ES-I3 (cell line): ENCODE measurements at regions not wholly inside any gene's neighbourhood (a gene's known extent, or its start where the extent isn't known, plus 50 kb on each side); places are given as distances from the start of the nearest gene placed in this dataset.

Source experiments
- H3K36me3 ChIP-seq: 2 replicates; pipeline ENCODE4 v1.6.1; 2013; ENCODE audit warnings: mild to moderate bottlenecking, low read length, control low read depth, moderate library complexity; ENCODE audit not compliant: insufficient read depth
- H3K4me1 ChIP-seq: 2 replicates; pipeline ENCODE4 v1.6.1; 2013; ENCODE audit warnings: mild to moderate bottlenecking, control low read depth, low read length; ENCODE audit not compliant: insufficient read depth
- H3K9ac ChIP-seq: 2 replicates; pipeline ENCODE4 v1.6.1; 2013; ENCODE audit warnings: low read depth, mild to moderate bottlenecking, low read length, moderate library complexity
- H3K9me3 ChIP-seq: 2 replicates; pipeline ENCODE4 v1.6.1; 2013; ENCODE audit warnings: mild to moderate bottlenecking, low read length, moderate library complexity; ENCODE audit not compliant: control insufficient read depth, insufficient read depth

GRCh38 chr6:6716998-6717763 lies 128.7 kb downstream of the LY86 start:
- Histone ChIP-seq H3K9ac (no peak overlapping the region), H3K4me1 (peaks cover 9% of the 10 kb centered on the region), H3K36me3 (no peaks in the 10 kb centered on the region), H3K9me3 (no peaks in the 10 kb centered on the region)

- Histone ChIP-seq H3K4me1 (peaks cover 4% of the 10 kb centered on the region; the same call in 1 of the 2 replicates), H3K9me3 (no peaks in the 10 kb centered on the region), H3K36me3 (no peaks in the 10 kb centered on the region), H3K9ac (no peak overlapping the region)
Observed at GRCh38 chr6:6717953-6718352, 129.4 kb downstream of the LY86 start.

DNA sequence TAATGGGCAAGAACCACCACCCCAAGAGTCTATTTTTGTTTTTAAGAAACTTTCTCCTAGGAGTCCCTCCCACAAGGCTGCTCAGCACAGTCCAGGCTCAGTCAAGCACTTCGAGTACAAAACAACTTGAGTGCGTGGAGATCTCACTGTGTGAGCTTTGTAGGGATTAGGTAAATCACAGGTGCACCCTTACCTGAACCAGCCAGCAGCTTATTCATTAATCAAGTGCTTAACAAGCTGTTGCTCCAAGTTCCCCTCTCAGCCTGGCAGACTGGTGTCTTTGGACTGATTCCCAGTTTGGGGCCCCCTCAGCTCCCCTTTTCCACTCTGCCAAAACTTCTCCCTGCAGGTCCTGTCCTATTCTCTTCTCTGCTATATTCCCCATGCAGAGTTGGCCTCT lies 133.1 kb downstream of the LY86 start:
- H3K9ac ChIP-seq = no peak overlapping the region
- H3K4me1 ChIP-seq = peaks cover 19% of the 10 kb centered on the region

DNA sequence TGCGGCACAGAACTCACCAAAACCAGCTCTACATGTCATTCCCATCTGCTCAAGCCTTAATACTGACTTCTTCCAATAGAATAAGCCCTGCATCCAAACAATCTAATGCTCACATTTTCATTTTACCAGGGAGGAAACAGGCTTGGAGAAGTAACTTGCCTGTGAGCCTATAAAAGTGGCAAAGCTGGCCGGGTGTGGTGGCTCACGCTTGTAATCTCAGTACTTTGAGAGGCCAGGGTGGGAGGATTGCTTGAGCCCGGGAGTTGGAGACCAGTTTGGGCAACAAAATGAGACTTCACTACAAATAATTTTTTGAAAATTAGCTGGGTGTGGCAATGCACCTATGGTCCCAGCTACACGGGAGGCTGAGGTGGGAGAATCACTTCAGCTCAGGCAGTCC lies 133.7 kb downstream of the LY86 start:
- Histone ChIP-seq H3K9ac (no peak overlapping the region), H3K9me3 (no peaks in the 10 kb centered on the region), H3K4me1 (peaks cover 19% of the 10 kb centered on the region), H3K36me3 (no peaks in the 10 kb centered on the region)

More for the DNA sequence above, 133.1 kb downstream of the LY86 start:
- H3K9me3 ChIP-seq = no peaks in the 10 kb centered on the region
- no peaks in the 10 kb centered on the region for H3K36me3 ChIP-seq

DNA sequence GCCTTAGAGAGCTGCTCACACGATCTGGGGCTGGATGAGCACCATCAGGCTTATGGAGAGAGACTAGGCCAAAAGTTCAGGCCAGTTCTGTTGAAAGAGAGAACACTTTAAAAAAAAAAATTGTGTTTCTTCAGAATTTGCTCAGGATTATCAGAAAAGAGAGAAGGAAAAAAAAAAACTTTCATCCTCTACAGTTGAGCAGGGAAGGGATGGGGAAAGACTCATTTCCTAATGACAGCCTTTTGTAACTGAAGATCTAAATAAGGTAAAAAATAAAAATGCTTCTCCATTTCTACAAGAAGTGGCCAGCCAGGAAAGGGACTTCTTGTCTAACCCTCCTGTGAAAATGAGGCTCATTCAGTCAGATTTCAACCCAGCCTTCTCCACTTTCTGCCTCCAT lies 134.8 kb downstream of the LY86 start:
- H3K9me3 ChIP-seq = no peaks in the 10 kb centered on the region
- no peaks in the 10 kb centered on the region for H3K36me3 ChIP-seq
- H3K4me1 ChIP-seq = peaks cover 25% of the 10 kb centered on the region
- no peak overlapping the region for H3K9ac ChIP-seq

DNA sequence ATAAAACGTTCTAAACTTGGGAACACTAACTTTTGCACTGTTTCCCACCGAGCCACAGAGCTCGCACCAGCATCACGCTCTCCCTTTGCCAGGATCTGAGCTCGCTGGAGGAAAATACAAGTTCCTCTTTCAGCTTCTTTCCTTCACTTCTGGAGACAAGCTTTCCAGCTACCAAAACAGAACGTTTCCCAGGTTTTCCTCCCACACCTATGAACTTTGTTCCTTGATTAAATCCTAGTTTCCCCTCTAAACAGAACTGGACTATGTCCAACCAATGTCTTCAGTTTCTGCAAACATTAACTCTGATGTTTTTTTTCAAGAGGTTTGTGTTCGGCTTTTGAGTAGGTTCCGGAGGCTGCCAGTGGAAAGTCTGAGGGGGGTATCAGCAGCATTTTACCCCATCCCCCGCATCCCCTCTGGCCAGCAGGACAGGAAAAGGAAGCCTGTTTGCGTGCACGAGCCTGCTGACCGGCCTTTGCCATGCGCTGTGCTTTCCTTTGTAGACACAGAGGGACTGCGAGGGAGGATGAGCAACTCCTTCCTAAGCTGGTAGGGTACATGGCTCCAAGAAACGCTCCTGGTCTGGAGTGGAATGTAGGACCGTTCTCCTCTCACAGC lies 135.5 kb downstream of the LY86 start:
- peak overlapping the region; percentile 2; the same call in 1 of the 2 replicates for H3K9ac ChIP-seq
- no peaks in the 10 kb centered on the region for H3K36me3 ChIP-seq
- peaks cover 29% of the 10 kb centered on the region for H3K4me1 ChIP-seq
- no peaks in the 10 kb centered on the region for H3K9me3 ChIP-seq

GRCh38 chr6:6724539-6725467 lies 136.3 kb downstream of the LY86 start:
- Histone ChIP-seq H3K36me3 (no peaks in the 10 kb centered on the region), H3K4me1 (peaks cover 29% of the 10 kb centered on the region), H3K9me3 (no peaks in the 10 kb centered on the region), H3K9ac (peak overlapping the region; percentile 34)

- Histone ChIP-seq H3K36me3 (no peaks in the 10 kb centered on the region), H3K9me3 (no peaks in the 10 kb centered on the region), H3K4me1 (peaks cover 29% of the 10 kb centered on the region), H3K9ac (peak overlapping the region; percentile 34; the same call in 1 of the 2 replicates)
Observed at GRCh38 chr6:6725468-6726209, 137.1 kb downstream of the LY86 start.

DNA sequence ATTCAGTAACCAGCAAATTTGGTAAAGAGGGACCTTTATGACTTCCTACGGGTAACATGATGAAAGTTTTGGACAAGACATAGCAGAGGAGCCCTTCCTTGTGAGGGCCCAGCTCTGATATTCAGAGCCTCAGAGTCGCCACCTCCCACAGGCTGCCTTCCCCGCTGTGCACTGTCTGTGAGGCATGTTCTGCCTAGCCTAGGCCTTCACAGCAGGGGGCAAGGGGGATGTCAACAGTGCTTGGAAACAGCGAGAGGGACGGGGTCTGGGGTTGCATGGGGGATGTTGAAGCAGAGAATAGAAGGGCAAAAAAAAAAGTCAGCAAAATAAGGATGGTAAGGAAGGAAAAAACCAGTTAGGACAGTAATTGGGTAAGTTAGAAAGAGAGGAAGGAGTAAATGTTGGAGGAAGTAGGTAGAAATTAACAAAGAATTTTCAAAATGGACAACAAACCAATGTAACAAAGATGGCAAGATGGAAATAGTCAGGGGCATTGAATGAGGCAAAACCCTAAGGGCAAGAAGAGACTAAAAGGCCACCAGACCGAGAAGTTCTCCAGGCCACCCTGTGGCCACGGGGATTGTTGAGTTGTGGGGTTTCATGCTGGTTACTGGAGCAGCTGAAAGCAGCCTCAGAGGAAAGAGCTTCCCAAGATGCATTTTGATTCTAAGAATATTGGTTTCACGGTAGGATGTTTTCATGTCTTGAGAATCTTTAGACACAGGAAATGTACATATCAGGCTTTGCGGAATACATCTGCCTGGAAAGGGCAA lies 139.8 kb downstream of the LY86 start:
- Histone ChIP-seq H3K4me1 (peaks cover 29% of the 10 kb centered on the region), H3K36me3 (no peaks in the 10 kb centered on the region), H3K9ac (no peak overlapping the region), H3K9me3 (no peaks in the 10 kb centered on the region)

- H3K9ac ChIP-seq = no peak overlapping the region
- H3K36me3 ChIP-seq = no peaks in the 10 kb centered on the region
- no peaks in the 10 kb centered on the region for H3K9me3 ChIP-seq
- H3K4me1 ChIP-seq = peaks cover 20% of the 10 kb centered on the region
Observed at GRCh38 chr6:6729971-6730370, 141.5 kb downstream of the LY86 start.

DNA sequence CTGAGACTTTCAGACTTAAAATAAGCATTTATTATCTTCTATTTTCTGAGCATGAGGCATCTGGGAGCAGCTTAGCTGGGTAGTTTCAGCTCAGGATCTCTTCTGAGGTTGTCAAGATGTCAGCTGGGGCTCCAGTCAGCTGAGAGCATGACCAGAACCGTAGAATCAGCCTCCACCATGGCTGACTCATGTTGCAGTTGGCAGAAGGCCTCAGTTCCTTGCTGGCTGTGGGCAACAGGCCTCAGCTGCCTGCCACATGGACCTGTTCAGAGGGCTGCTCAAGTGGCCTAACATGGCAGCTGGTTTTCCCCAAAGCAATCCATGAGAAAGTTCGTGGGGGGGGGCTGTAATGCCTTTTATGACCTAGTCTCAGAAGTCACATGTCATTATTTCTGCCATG lies 142.3 kb downstream of the LY86 start:
- Histone ChIP-seq H3K4me1 (peaks cover 15% of the 10 kb centered on the region), H3K36me3 (no peaks in the 10 kb centered on the region), H3K9me3 (no peaks in the 10 kb centered on the region), H3K9ac (no peak overlapping the region)

DNA sequence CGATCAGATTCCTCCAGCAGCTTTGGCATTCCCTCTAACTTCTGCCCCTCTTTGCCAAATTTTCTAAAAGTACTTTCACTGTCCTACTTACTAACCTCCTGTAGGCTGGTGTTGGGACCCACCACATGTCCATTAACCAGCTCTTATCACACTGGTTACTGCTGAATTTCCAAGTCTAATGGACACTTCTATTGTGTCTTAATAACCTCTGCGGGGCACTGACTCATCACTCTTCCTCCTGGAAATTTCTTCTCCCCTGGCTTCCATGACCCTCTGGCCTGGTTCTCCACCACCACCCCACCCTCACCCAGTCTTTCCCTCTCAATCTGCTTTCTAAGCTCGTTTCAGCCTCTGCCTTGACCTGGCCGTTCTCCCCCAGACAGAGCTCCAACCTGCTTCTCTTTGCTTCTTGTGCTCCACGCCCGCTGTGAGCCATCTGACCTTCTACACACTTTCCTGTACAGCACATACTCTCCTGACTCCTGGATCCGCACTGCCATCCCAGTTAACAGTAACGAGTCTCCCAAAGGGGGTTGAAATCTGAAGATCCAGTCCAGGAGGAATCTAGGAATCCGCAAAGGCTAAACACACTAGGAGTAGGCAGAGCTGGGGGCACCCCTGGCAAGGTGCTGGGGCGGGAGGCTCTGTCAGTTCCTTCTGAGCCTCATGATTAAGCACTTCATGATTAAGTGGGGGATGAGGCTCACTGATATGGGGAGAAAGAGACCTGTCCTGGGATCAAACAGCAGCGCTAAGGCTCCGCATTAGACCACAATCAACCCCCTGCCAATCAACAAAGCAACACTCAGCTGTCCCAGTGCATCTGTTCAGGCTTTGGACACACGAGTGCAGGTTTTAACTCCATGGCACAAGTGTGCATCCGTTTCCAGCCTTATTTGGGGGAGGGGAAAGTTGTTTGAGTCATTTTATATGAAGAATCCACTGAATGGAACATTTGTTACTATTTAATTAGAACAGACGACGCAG lies 146.3 kb downstream of the LY86 start:
- Histone ChIP-seq H3K4me1 (peaks cover 4% of the 10 kb centered on the region; the same call in 1 of the 2 replicates), H3K9me3 (no peaks in the 10 kb centered on the region), H3K36me3 (no peaks in the 10 kb centered on the region), H3K9ac (no peak overlapping the region)
